Stimulated activated CD4-positive, alpha-beta T cell treated with anti-CD3 and anti-CD28 coated beads, Interleukin-2, amount 100 ng/mL, for 24 hours (primary cell): ENCODE measurements at regions not wholly inside any gene's neighbourhood (a gene's known extent, or its start where the extent isn't known, plus 50 kb on each side); places are given as distances from the start of the nearest gene placed in this dataset.
"Not testable (repeated sequence)": the region's sequence is repeated elsewhere in the genome, so short reads cannot be mapped to it uniquely, and the experiment has no call there.

ENCODE experiments used
- DNase-seq, 2 donors: peaks; one replicate each; pipeline ENCODE4 v3.0.0-alpha.2; 2020

DNA sequence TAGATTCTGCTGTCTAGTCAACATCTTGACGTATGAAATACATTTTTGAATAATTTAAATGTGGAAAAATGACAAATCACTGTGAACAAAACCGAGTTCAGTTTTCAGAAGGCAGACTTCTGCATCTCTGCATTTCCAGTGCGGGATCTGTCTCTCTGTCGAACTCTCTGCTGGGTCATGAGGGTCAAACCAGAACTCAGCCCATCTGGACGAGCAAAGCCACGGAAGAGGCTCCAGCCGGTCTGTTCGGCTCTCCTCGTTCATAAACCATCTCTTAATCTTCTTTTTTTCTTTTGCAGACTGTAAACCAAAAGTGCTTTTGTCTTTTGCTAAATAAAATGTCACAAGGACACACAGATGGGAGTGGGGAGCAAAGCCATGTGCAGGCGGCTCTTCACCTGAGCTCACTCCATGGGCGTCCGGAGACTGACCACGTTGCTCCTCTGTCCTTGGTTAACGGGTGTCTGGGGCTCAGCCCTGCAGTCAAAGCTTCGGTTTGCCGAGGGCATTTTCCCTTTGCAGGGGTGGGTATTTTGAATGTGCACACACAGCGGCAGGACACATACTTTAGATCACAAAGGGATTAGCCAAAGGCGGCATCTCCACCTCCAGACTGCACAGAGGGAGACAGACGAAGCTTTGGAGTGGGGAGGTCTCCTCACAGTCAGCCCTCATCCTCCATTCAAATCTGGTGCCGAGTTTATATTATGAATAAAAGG lies 737.9 kb upstream of the SALL3 start:
- no peak for DNase-seq

DNA sequence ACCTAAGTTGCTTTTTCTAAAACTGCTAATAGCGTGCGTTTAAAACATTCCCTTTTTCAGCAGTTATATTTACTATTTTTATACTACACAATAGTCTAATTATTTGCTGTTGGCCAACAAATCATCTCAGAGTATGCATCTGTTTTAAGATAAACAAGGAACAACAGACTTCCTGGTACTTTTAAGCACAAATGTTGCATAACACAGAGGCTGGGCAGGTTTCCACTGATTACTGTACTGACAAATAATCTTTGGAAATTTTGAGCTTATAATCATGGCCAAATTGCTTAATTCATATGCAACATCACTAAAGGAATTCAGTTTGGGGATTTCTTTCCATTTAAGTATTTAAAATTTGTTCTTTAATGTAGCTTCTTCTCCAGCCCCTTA lies 737.4 kb upstream of the SALL3 start:
- DNase-seq, result no peak

GRCh38 chr18:78242806-78243205 lies 736.8 kb upstream of the SALL3 start:
- DNase-seq, result no peak

GRCh38 chr18:78244779-78245178 lies 734.8 kb upstream of the SALL3 start:
- no peak for DNase-seq

GRCh38 chr18:78245451-78245850 lies 734.2 kb upstream of the SALL3 start:
- no peak for DNase-seq

DNA sequence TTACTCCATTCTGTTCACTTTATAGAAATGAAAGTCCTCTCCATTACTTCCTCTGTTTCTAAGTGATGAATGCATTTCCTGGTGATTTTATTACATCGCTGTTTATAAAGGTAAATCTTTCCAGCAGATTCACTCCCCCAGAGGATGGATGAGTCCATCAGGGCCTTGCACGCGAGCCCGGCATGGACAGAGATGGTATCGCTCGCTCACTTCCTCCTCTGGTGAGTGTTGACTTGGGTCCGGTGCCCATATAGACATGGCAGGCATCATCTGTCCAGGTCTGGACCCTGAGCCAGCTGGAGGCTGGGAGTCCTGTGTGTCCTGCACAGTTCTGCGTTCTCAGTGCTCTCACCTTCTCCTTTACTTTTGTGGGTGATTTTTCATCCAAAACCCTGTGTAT lies 733.6 kb upstream of the SALL3 start:
- DNase-seq, result no peak

- DNase-seq, result no peak
Observed at GRCh38 chr18:78246588-78246987, 733.0 kb upstream of the SALL3 start.

- DNase-seq, result no peak
Observed at GRCh38 chr18:78247615-78248289, 731.9 kb upstream of the SALL3 start.

GRCh38 chr18:78255013-78255412 lies 724.6 kb upstream of the SALL3 start:
- DNase-seq, result no peak

GRCh38 chr18:78268226-78268988 lies 711.2 kb upstream of the SALL3 start:
- DNase-seq, result no peak

DNA sequence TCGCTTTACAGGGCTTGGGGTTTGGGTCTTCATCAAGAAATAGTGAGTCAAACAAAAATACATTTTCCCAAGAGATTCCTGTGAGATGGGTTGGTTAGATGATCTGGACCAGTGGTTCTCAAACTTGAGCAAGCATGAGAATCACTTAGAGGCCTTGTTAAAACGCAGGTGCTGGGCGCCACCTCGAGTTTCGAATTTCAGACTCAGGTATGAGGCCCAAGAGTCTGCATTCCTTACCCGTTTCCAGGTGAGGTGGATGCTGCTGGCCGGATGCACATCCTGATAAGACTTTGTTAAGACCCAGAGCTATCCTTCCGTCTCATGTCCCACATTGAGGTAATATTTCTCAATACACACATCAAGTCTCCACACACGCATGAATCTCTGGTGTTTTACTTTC lies 707.8 kb upstream of the SALL3 start:
- no peak for DNase-seq

DNA sequence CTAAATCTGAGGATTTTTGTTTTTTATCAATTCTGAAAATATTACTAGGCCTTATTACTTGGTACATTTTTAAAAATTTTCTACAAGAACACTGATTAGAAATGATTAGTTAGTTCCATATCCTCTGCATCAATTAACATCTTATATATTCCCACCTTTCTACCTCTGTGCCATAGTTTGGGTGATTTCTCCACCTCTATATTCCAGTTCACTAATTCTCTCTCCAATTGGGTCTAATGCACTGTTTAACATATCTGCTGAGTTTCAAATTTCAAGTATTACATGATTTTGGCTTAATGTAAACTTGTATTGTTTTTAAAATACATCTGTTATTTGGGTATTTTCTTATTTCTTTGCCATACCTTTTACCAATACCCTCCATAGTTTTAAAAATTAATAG lies 705.7 kb upstream of the SALL3 start:
- no peak for DNase-seq

GRCh38 chr18:78283425-78283824 lies 696.2 kb upstream of the SALL3 start:
- not testable (repeated sequence) for DNase-seq

DNA sequence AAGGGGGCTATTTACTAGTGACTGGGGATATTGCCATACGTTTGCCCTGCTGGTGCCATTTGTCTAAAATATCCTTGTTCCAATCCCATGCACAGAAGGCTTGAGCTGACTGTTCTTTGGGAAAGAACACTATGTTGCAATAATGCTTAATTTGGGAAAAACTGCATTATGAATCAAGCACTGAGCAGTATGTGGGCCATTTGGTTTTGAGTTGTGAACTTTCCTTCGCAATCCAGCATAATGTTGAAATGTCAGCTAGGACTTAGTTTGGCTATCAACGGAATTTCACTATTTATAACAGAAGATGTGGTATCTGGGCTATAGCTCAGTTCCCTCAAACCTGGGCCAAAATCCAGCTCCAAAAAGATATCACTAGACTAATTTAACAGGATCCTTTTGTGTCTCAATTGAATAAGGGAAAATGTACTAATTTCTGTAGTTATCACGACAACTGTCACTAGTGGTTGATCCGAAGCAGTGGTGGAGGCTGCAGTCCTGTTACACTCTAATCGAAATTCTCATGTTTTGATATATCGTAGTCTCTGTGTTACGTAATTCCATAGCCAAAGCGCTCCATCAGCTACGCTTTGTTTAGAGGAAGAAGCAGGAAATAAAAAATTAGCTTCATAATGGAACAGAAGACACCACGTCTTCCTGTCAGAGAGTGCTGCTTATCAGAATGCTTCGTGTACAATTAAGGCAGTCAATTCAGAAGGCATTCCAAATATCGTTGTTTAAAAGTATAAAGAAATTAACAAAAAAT lies 686.8 kb upstream of the SALL3 start:
- no peak for DNase-seq

- DNase-seq, result no peak
Observed at GRCh38 chr18:78293540-78293939, 686.1 kb upstream of the SALL3 start.

DNA sequence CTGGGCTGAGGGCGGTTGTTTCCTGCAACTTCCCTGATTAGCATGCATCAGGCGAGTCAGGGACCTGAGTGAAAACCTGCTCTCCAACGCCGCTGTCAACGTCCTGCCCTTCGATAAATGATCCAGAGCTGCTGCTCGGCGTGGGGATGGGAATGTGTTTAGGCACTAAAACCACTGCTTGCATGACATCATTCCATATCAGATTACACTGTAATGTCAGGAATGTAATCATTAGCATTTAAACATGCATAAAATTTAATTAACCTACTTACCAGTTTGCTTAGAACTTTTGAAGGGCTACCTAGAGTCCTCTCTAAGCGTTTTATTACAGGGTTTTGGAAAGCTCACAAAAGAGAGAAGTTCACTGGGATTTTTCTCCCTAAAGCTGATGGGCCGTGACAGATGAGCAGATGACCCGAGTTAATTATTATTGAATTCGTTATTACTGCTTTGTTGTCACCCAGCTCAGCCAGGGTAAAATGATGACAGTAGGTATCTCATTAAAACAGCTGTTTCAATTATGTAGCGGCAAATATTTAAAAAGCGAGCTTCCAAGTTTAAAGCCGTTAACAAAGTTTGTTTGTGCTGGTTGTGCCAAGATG lies 685.6 kb upstream of the SALL3 start:
- DNase-seq, result no peak

GRCh38 chr18:78295262-78295661 lies 684.4 kb upstream of the SALL3 start:
- no peak for DNase-seq

DNA sequence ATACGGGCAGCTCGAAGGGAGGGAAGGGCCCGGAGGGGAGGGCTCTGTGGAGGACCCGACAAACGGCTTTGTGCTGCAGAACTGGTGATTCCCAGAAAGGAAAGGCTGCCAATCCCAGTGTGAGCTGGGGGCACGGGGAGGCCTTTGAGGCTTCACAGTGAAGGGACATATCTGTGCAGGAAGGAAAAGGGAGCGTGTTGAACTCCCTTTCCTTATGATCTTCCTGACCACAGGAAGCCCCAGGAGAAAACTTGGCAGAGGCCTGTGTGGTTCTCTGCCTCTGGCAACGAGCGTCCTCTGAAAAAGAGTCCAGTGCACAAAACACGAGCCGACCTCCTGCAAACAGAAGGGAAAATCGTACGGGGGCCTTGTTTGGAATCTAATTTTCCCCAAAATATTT lies 683.5 kb upstream of the SALL3 start:
- DNase-seq, result no peak

DNA sequence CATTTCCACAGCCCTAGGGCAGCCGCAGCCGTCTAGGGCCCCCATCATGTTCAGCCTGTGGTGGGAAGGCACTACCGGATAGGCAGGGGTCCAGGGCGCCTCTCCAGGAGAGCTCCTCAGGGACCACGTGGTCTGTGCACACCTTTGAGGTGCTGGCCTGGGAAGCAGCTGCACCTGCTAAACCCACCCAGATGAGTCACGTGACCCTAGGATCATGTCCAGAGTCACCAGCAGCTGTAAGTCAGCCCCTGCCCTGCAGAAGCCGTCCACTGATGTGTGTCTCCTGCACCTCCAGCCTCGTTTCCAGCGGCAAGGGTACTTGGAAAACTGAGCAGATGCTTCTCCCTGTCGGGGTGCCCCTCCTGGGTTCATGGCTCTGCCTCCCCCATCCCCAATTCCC lies 682.6 kb upstream of the SALL3 start:
- DNase-seq, result no peak

DNA sequence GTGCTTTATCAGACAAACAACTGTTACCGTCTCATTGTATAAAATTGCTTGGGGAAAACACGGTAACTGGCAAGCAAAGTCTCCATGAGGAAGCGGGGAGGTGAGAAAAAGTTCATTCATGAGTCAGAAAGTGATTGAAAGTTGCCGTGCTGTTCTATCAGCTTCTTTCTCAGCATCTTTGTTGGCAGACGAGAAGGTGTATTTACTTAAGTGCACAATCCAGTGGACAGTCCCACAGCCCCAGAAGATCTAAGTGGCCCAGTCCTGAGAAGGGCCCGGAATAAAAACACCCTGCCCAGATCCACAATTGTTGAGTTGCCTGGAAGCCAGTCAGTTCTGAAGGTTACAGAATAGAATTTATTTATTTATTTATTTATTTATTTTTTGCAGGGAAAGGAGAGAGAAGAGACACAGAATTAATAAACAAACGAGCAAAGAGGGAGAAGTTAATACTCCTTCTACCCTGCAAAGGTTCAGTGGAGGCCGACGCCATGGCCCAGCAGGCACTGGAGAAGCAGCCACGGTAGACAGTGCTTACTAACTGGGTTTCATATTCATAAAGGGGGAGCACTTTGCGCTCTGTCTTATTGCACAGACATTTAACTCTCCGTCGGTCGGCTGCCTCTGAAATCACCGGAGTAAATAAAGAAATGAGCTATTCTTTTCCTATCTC lies 676.0 kb upstream of the SALL3 start:
- no peak for DNase-seq

GRCh38 chr18:78304192-78305164 lies 675.1 kb upstream of the SALL3 start:
- no peak for DNase-seq
